Neural cell (in vitro differentiated cells): ENCODE measurements at regions not wholly inside any gene's neighbourhood (a gene's known extent, or its start where the extent isn't known, plus 50 kb on each side); places are given as distances from the start of the nearest gene placed in this dataset.

Source experiments
- H2AFZ ChIP-seq: fragments of 200-600, 300-800 bp; sonication (generic), shearing (Covaris generic); 2 replicates; pipeline ENCODE4 v1.6.0; 2014; ENCODE audit warnings: low read depth, mild to moderate bottlenecking, antibody characterized with exemption, low read length, moderate library complexity
- H3F3A ChIP-seq: fragments of 200-600 bp; shearing (Covaris generic); 2 replicates; pipeline ENCODE4 v1.6.1; 2016; ENCODE audit warnings: mild to moderate bottlenecking, moderate library complexity, mixed read lengths, antibody characterized with exemption, low read length; ENCODE audit not compliant: insufficient read depth, poor library complexity, severe bottlenecking
- H3K27ac ChIP-seq: fragments of 200-600, 300-800 bp; sonication (generic), shearing (Covaris generic); 2 replicates; pipeline ENCODE4 v1.5.1; 2014; ENCODE audit warnings: mild to moderate bottlenecking, low read length, moderate library complexity
- H3K27me3 ChIP-seq: fragments of 300-800, 200-600 bp; sonication (generic), shearing (Covaris generic); 2 replicates; pipeline ENCODE4 v1.6.0; 2014; ENCODE audit warnings: mild to moderate bottlenecking, low read depth, low read length, moderate library complexity; ENCODE audit not compliant: insufficient read depth
- H3K36me3 ChIP-seq: fragments of 300-800, 200-600 bp; sonication (generic), shearing (Covaris generic); 2 replicates; pipeline ENCODE4 v1.5.1; 2014; ENCODE audit warnings: mild to moderate bottlenecking, antibody characterized with exemption, low read length, moderate library complexity; ENCODE audit not compliant: insufficient read depth
- H3K4me2 ChIP-seq: fragments of 300-800, 200-600 bp; sonication (generic), shearing (Covaris generic); 2 replicates; pipeline ENCODE4 v1.6.0; 2014; ENCODE audit warnings: mild to moderate bottlenecking, low read length
- H3K4me3 ChIP-seq: fragments of 300-800, 200-600 bp; sonication (generic), shearing (Covaris generic); 2 replicates; pipeline ENCODE4 v1.5.1; 2014; ENCODE audit warnings: mild to moderate bottlenecking, low read length, moderate library complexity
- H3K79me2 ChIP-seq: fragments of 200-600 bp; shearing (Covaris generic); replicated peaks from 2 replicates; pipeline ENCODE4 v1.6.0; 2014; ENCODE audit warnings: mild to moderate bottlenecking, low read length, moderate library complexity; ENCODE audit not compliant: insufficient read depth
- H3K9ac ChIP-seq: fragments of 300-800, 200-600 bp; sonication (generic), shearing (Covaris generic); 2 replicates; pipeline ENCODE4 v1.6.1; 2016; ENCODE audit warnings: mild to moderate bottlenecking, low read length, mixed read lengths
- H3K9me2 ChIP-seq: fragments of 200-600 bp; shearing (Covaris generic); 2 replicates; pipeline ENCODE4 v1.6.1; 2016; ENCODE audit warnings: mild to moderate bottlenecking, low read length, mixed read lengths; ENCODE audit not compliant: insufficient read depth
- H3K9me3 ChIP-seq: fragments of 200-600, 300-800 bp; sonication (generic), shearing (Covaris generic); 2 replicates; pipeline ENCODE4 v1.6.1; 2016; ENCODE audit warnings: mild to moderate bottlenecking, mixed run types, low read length, moderate library complexity, mixed read lengths
- H4K20me1 ChIP-seq: fragments of 200-600 bp; shearing (Covaris generic); 2 replicates; pipeline ENCODE4 v1.6.1; 2016; ENCODE audit warnings: mild to moderate bottlenecking, mixed run types; ENCODE audit not compliant: insufficient read depth
- CTCF ChIP-seq: fragments of 450-650 bp; IDR thresholded peaks from 2 replicates; pipeline ENCODE4 v1.5.1; 2014; ENCODE audit warnings: antibody characterized with exemption, mild to moderate bottlenecking, moderate library complexity; ENCODE audit not compliant: poor library complexity, severe bottlenecking
- EP300 ChIP-seq: fragments of 450-650 bp; conservative IDR thresholded peaks from 2 replicates; pipeline ENCODE4 v1.6.1; 2014; ENCODE audit warnings: antibody characterized with exemption, mild to moderate bottlenecking, moderate library complexity; ENCODE audit not compliant: poor library complexity, severe bottlenecking
- EZH2 ChIP-seq: fragments of 200-600, 300-800 bp; shearing (Covaris generic), sonication (generic); IDR thresholded peaks from 2 replicates; pipeline ENCODE4 v1.6.1; 2014; ENCODE audit warnings: antibody characterized with exemption, low read length, borderline replicate concordance, mild to moderate bottlenecking; ENCODE audit not compliant: insufficient read depth, poor library complexity, severe bottlenecking
- MXI1 ChIP-seq: fragments of 450-650 bp; conservative IDR thresholded peaks from 2 replicates; pipeline ENCODE4 v1.6.1; 2014; ENCODE audit warnings: antibody characterized with exemption, mild to moderate bottlenecking; ENCODE audit not compliant: poor library complexity, severe bottlenecking
- POLR2AphosphoS5 ChIP-seq: IDR thresholded peaks from 2 replicates; pipeline ENCODE4 v1.6.1; 2012
- RAD21 ChIP-seq: fragments of 450-650 bp; conservative IDR thresholded peaks from 2 replicates; pipeline ENCODE4 v1.6.1; 2014; ENCODE audit warnings: antibody characterized with exemption, mild to moderate bottlenecking, moderate library complexity
- REST ChIP-seq: IDR thresholded peaks from 2 replicates; pipeline ENCODE4 v1.6.1; 2012; ENCODE audit warnings: borderline replicate concordance
- SMC3 ChIP-seq: fragments of 450-650 bp; conservative IDR thresholded peaks from 2 replicates; pipeline ENCODE4 v1.6.1; 2014; ENCODE audit warnings: antibody characterized with exemption, mild to moderate bottlenecking, moderate library complexity; ENCODE audit not compliant: poor library complexity
- TAF1 ChIP-seq: IDR thresholded peaks from 2 replicates; pipeline ENCODE4 v1.6.1; 2012; ENCODE audit warnings: low read depth

GRCh38 chr13:36608474-36608873 is 65.3 kb upstream of the SERTM1 start:
- Histone ChIP-seq H3K9ac (no peak overlapping the region), H3K27me3 (no peaks in the 10 kb centered on the region), H2AFZ (no peak overlapping the region), H3K9me2 (no peaks in the 10 kb centered on the region), H3K27ac (no peak overlapping the region), H4K20me1 (no peaks in the 10 kb centered on the region), H3K4me3 (no peak overlapping the region), H3K9me3 (no peaks in the 10 kb centered on the region), H3K4me2 (no peak overlapping the region), H3K79me2 (no peaks in the 10 kb centered on the region), H3F3A (no peaks in the 10 kb centered on the region), H3K36me3 (no peaks in the 10 kb centered on the region)
- TF ChIP-seq EP300 (no peak), SMC3 (no peak), TAF1 (no peak), MXI1 (no peak), REST (no peak), EZH2 (no peak), CTCF (no peak), RAD21 (no peak), POLR2AphosphoS5 (no peak)

- H3K4me2 ChIP-seq, result no peak overlapping the region
- no peaks in the 10 kb centered on the region for H4K20me1 ChIP-seq
- H3K9ac ChIP-seq, result no peak overlapping the region
- H3K27ac ChIP-seq, result no peak overlapping the region
- no peak overlapping the region for H3K4me3 ChIP-seq
- no peaks in the 10 kb centered on the region for H3F3A ChIP-seq
- no peaks in the 10 kb centered on the region for H3K27me3 ChIP-seq
- H3K9me2 ChIP-seq, result no peaks in the 10 kb centered on the region
- no peak for TF ChIP-seq MXI1
- TF ChIP-seq POLR2AphosphoS5, result no peak
- no peak for TF ChIP-seq EZH2
- no peak for TF ChIP-seq RAD21
- TF ChIP-seq REST, result no peak
- TF ChIP-seq SMC3, result no peak
- no peak for TF ChIP-seq EP300
- H3K36me3 ChIP-seq, result no peaks in the 10 kb centered on the region
- H3K9me3 ChIP-seq, result no peaks in the 10 kb centered on the region
- H2AFZ ChIP-seq, result no peak overlapping the region
- no peaks in the 10 kb centered on the region for H3K79me2 ChIP-seq
Observed at GRCh38 chr13:36612230-36612629, 61.6 kb upstream of the SERTM1 start.
